ENCODE measurements at regions not wholly inside any gene's neighbourhood (a gene's known extent, or its start where the extent isn't known, plus 50 kb on each side); places are given as distances from the start of the nearest gene placed in this dataset.

DNA sequence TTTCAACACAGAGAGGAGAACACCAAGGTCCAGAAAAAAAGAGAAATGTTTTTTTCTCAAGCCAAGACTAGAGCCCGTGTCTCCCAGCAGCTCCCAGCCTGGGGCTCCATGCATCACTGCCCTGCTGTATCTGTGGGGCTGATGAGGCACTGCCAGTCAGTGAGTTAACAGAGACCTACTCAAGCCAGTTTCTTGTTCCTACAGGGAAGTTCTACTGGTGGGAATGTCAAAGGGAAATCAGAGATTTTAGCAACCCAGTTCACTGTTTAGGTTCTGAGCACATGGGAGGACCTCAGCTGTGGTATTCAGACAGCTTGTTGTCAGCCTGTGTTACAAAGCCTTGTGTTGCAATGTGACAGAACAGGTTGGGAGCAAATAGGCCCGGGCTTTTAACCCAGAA is 234.3 kb downstream of the TLE3 start:
- H3K27ac ChIP-seq, result no peak overlapping the region

DNA sequence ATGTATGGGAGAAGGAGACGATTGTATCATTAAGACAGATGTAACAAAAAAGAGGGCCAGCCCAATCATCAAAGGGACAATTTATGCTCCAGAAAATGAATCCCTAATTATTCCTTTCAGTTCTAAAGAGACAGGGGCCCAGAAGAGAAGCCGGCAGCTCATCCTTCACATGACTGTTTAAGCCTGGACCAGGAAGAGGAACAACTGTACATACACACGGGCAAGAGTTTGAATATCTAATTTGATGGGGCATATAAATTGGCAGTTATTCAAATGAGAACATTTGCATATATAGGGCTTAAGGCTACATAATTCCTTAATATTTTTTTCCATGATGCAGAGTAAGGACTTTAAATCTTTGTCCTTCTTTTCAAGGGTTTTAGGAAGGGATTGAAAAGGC is 232.3 kb downstream of the TLE3 start:
- no peak for DNase-seq (ENCODE audit: low spot score)
- TF ChIP-seq, protein P1, sequence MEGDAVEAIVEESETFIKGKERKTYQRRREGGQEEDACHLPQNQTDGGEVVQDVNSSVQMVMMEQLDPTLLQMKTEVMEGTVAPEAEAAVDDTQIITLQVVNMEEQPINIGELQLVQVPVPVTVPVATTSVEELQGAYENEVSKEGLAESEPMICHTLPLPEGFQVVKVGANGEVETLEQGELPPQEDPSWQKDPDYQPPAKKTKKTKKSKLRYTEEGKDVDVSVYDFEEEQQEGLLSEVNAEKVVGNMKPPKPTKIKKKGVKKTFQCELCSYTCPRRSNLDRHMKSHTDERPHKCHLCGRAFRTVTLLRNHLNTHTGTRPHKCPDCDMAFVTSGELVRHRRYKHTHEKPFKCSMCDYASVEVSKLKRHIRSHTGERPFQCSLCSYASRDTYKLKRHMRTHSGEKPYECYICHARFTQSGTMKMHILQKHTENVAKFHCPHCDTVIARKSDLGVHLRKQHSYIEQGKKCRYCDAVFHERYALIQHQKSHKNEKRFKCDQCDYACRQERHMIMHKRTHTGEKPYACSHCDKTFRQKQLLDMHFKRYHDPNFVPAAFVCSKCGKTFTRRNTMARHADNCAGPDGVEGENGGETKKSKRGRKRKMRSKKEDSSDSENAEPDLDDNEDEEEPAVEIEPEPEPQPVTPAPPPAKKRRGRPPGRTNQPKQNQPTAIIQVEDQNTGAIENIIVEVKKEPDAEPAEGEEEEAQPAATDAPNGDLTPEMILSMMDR (IDR thresholded peaks at IDR 0.05), result no peak
- Histone ChIP-seq H3K27ac (no peak overlapping the region), H3K4me3 (no peak overlapping the region)

More for the DNA sequence above, 234.3 kb downstream of the TLE3 start:
- no peak for DNase-seq (ENCODE audit: low spot score)
- TF ChIP-seq, protein P1 (IDR thresholded peaks at IDR 0.05), result no peak
- H3K4me3 ChIP-seq, result no peak overlapping the region

DNA sequence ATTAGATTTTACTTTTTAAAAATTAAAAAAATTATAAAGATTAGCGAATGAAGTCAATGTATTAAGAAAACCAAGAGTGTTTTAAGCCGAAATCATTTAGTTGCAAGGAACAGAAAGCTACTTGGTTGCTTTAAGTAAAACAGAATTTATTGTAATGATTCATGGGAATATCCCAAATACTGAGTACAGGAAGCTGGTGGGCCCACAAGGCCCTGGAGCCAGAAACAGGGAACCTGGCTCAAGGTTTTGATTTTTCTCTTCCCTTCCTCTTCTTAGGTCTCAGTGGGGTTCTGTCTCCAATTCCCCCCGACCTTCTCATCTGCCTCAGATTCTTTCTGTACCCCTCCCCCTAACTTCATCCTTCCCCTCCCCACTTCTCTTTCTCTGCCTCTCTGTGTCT is 229.0 kb downstream of the TLE3 start:
- H3K4me3 ChIP-seq, result no peak overlapping the region
- no peak for DNase-seq (ENCODE audit: low spot score)
- H3K27ac ChIP-seq, result no peak overlapping the region
- TF ChIP-seq, protein P1 (IDR thresholded peaks at IDR 0.05), result no peak

DNA sequence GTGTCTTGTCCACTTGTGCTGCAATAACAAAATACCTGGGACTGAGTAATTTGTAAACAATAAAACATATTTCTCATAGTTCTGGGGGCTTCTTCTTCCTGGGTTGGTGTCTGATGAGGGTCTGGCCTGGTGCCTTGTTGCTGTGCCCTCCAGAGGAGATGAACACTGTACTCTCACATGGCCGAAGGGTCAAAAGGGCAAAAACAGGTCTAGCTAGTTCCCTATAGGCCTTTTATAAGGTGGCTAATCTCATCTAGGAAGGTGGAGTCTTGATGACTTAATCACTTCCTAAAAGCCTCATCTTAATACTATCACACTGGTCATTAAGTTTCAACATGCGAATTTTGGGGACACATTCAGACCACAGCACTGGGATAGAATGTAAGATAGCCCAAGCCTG is 228.4 kb downstream of the TLE3 start:
- no peak overlapping the region for H3K27ac ChIP-seq
- TF ChIP-seq, protein P1 (IDR thresholded peaks at IDR 0.05), result no peak
- no peak for DNase-seq (ENCODE audit: low spot score)
- no peak overlapping the region for H3K4me3 ChIP-seq

DNA sequence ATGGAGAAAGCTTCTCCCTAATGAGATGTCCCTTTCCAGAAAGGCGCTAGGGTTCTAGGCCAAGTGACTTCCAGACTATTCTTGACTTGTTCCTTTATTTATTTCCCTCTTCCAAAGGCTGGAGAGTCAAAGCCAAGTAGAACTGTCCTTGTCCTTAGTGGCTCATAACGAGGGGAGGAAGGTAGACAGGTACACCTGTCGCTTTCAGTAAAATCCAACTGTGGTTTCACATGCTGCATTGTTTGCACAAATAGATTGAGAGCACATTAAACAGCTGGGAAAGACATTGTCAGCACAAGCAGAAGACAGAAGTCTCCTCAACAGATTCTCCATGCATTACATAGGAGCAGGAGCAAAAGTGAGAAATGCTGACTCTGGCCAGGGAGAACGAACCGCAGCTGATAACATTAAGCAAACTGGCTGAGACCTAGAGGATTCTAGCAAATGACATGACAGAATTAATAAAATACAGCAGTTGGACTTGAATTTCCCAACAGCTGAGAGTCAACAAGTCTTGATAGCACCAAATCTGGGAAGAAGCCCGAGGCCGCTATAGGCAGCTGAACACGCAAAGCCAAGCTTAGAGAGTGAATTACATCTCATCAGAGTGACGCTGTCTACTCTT is 227.7 kb downstream of the TLE3 start:
- TF ChIP-seq, protein P1 (IDR thresholded peaks at IDR 0.05), result no peak
- no peak overlapping the region for H3K27ac ChIP-seq
- no peak for DNase-seq (ENCODE audit: low spot score)
- H3K4me3 ChIP-seq, result no peak overlapping the region

DNA sequence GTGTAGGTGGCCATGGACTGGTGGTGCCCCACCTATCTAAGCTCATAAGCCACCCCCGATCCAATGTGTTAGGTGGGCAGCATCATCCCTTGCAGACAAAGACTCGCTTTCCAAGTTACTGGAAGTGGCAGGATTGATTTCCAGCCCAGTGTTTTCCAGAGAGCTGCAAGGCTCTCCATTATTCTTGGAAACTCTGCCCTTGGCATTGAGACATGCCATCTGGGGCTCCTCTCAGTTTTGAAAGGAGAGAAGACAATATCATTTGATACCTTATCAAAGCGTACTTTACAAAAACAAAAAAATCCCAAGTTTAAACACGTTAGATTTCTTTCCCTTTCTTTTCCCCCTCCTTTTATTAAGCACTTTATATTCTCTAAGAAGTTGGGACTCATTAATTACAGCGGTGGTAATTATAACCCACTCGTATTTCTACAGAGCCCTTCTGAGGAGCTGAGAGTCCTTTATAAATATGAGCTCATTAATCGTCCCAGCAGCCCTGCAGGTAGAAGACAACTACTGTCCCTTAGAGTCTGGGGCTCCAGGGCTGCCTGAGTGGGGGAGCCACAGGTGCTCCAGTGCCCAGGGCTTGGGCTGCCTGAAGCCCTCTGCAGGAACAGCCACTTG is 226.1 kb downstream of the TLE3 start:
- TF ChIP-seq, protein P1 (IDR thresholded peaks at IDR 0.05), result no peak
- no peak overlapping the region for H3K27ac ChIP-seq
- H3K4me3 ChIP-seq, result no peak overlapping the region
- DNase-seq (ENCODE audit: low spot score), result no peak

DNA sequence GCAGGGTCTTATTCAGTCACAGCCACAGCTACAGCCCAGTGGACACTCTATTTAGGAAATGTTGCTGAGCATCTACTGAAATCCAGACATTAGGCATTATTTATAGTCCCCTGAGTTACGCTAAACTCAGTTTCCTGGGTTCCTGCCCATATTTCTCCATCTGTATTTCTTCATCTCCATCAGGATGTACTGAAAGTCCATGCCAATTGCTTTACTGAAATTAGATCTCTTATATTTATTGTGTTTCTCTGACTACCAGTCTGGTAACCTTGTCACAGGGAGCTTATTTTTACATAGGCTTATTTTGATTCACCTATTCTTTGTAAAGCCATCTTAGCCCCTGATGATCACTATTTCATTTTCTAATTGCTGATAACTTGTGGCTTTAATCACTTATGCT is 223.9 kb downstream of the TLE3 start:
- Histone ChIP-seq H3K27ac (no peak overlapping the region), H3K4me3 (no peak overlapping the region)
- TF ChIP-seq, protein P1 (IDR thresholded peaks at IDR 0.05), result no peak
- no peak for DNase-seq (ENCODE audit: low spot score)
